ENCODE measurements at regions not wholly inside any gene's neighbourhood (a gene's known extent, or its start where the extent isn't known, plus 50 kb on each side); places are given as distances from the start of the nearest gene placed in this dataset.

GRCh38 chr13:48773531-48774275 lies 120.0 kb downstream of the CYSLTR2 start:
- Histone ChIP-seq H3K9ac (ENCODE audit: low read length) (no peak overlapping the region), H3K36me3 (ENCODE audit: insufficient read depth, low read length) (no peaks in the 10 kb centered on the region), H3K27ac (ENCODE audit: low read length) (no peak overlapping the region), H4K20me1 (ENCODE audit: insufficient read depth) (no peaks in the 10 kb centered on the region), H3K4me3 (ENCODE audit: low read length) (no peak overlapping the region), H3K4me2 (ENCODE audit: low read length) (no peak overlapping the region), H3K79me2 (replicated peaks; ENCODE audit: insufficient read depth, low read length) (no peaks in the 10 kb centered on the region), H3K27me3 (ENCODE audit: insufficient read depth, low read depth, low read length) (no peaks in the 10 kb centered on the region), H2AFZ (ENCODE audit: low read depth, low read length) (no peak overlapping the region), H3K9me2 (ENCODE audit: insufficient read depth, low read length) (no peaks in the 10 kb centered on the region), H3F3A (ENCODE audit: insufficient read depth, low read length, poor library complexity, severe bottlenecking) (no peaks in the 10 kb centered on the region), H3K9me3 (ENCODE audit: low read length) (no peaks in the 10 kb centered on the region)
- no peak for TF ChIP-seq EP300 (conservative IDR thresholded peaks at IDR 0.05; ENCODE audit: poor library complexity, severe bottlenecking)

GRCh38 chr13:48775285-48775684 lies 121.6 kb downstream of the CYSLTR2 start:
- Histone ChIP-seq H3K9me2 (ENCODE audit: insufficient read depth, low read length) (no peaks in the 10 kb centered on the region), H3K27ac (ENCODE audit: low read length) (no peak overlapping the region), H3K9ac (ENCODE audit: low read length) (no peak overlapping the region), H3K79me2 (replicated peaks; ENCODE audit: insufficient read depth, low read length) (no peaks in the 10 kb centered on the region), H3F3A (ENCODE audit: insufficient read depth, low read length, poor library complexity, severe bottlenecking) (no peaks in the 10 kb centered on the region), H3K9me3 (ENCODE audit: low read length) (no peaks in the 10 kb centered on the region), H3K4me3 (ENCODE audit: low read length) (no peak overlapping the region), H3K36me3 (ENCODE audit: insufficient read depth, low read length) (no peaks in the 10 kb centered on the region), H4K20me1 (ENCODE audit: insufficient read depth) (no peaks in the 10 kb centered on the region), H2AFZ (ENCODE audit: low read depth, low read length) (no peak overlapping the region), H3K4me2 (ENCODE audit: low read length) (no peak overlapping the region), H3K27me3 (ENCODE audit: insufficient read depth, low read depth, low read length) (no peaks in the 10 kb centered on the region)
- TF ChIP-seq EP300 (conservative IDR thresholded peaks at IDR 0.05; ENCODE audit: poor library complexity, severe bottlenecking) = no peak
- no peak for TF ChIP-seq MXI1 (conservative IDR thresholded peaks at IDR 0.05; ENCODE audit: poor library complexity, severe bottlenecking)
- no peak for TF ChIP-seq SMC3 (conservative IDR thresholded peaks at IDR 0.05; ENCODE audit: poor library complexity)
- no peak for TF ChIP-seq REST (IDR thresholded peaks at IDR 0.05; ENCODE audit: borderline replicate concordance)
- TF ChIP-seq EZH2 (IDR thresholded peaks at IDR 0.05; ENCODE audit: borderline replicate concordance, insufficient read depth, low read length, poor library complexity, severe bottlenecking) = no peak
- no peak for TF ChIP-seq CTCF (IDR thresholded peaks at IDR 0.05; ENCODE audit: poor library complexity, severe bottlenecking)
- TF ChIP-seq TAF1 (IDR thresholded peaks at IDR 0.05; ENCODE audit: low read depth) = no peak
- TF ChIP-seq RAD21 (conservative IDR thresholded peaks at IDR 0.05) = no peak

Data from neural cell (in vitro differentiated cells).